Ascending aorta (tissue), 2 donors: ENCODE measurements at regions not wholly inside any gene's neighbourhood (a gene's known extent, or its start where the extent isn't known, plus 50 kb on each side); places are given as distances from the start of the nearest gene placed in this dataset.
"Not testable (repeated sequence)": the region's sequence is repeated elsewhere in the genome, so short reads cannot be mapped to it uniquely, and the experiment has no call there.

Source experiments
- DNase-seq, 2 donors: peaks; one replicate each; pipeline ENCODE4 v3.0.0-alpha.2; 2019; ENCODE audit warnings: low spot score in 2 of 2
- H3K27ac ChIP-seq, 2 donors: fragments of 200-600 bp; sonication (generic); one replicate each; pipeline ENCODE4 v1.5.1; 2016 to 2017; ENCODE audit warnings: mild to moderate bottlenecking in 1 of 2
- H3K27me3 ChIP-seq: fragments of 200-600 bp; sonication (generic); one replicate; pipeline ENCODE4 v1.5.1; 2017
- H3K36me3 ChIP-seq, 2 donors: fragments of 200-600 bp; sonication (generic); one replicate each; pipeline ENCODE4 v1.5.1; 2016
- H3K4me1 ChIP-seq, 2 donors: fragments of 200-600 bp; sonication (generic); one replicate each; pipeline ENCODE4 v1.5.1; 2016 to 2017; ENCODE audit warnings: mild to moderate bottlenecking in 1 of 2
- H3K4me3 ChIP-seq, 2 donors: fragments of 200-600 bp; sonication (generic); one replicate each; pipeline ENCODE4 v1.5.1; 2016 to 2017; ENCODE audit warnings: mild to moderate bottlenecking in 1 of 2
- H3K9me3 ChIP-seq, 2 donors: fragments of 200-600 bp; sonication (generic); one replicate each; pipeline ENCODE4 v1.5.1; 2016
- CTCF ChIP-seq, 3 experiments: fragments of 200-600 bp in 2 of 3; fragments of 450-650 bp in 1 of 3; sonication (generic) in 2 of 3; IDR thresholded peaks; one replicate each; pipeline ENCODE4 v1.5.1; 2016 to 2019; ENCODE audit warnings: antibody characterized with exemption in 3 of 3, mild to moderate bottlenecking in 1 of 3, moderate library complexity in 1 of 3
- intact Hi-C: fragments of 100-400 bp; cut with DNase I; formaldehyde crosslinking; loops from one replicate; pipeline ENCODE4 v1.15.1; 2023

- Histone ChIP-seq H3K27ac (no peak overlapping the region), H3K36me3 (no peaks in the 10 kb centered on the region), H3K4me3 (no peak overlapping the region), H3K4me1 (peaks cover 0 to 7% of the 10 kb centered on the region in 2 donors), H3K9me3 (no peaks in the 10 kb centered on the region), H3K27me3 (no peaks in the 10 kb centered on the region)
- TF ChIP-seq CTCF (IDR thresholded peaks at IDR 0.05): no peak
- intact Hi-C loops: no loop called here
- DNase-seq: no peak
Measured at GRCh38 chrX:68980906-68981616, 152.2 kb downstream of the EFNB1 start.

- H3K4me1 ChIP-seq: peaks cover 0 to 3% of the 10 kb centered on the region in 2 donors
- H3K36me3 ChIP-seq: no peaks in the 10 kb centered on the region
- no peak overlapping the region for H3K4me3 ChIP-seq
- no peak for TF ChIP-seq CTCF (IDR thresholded peaks at IDR 0.05)
- H3K27me3 ChIP-seq: no peaks in the 10 kb centered on the region
- DNase-seq: no peak
- peak overlapping the region; percentile 14 to 35 for H3K27ac ChIP-seq
- intact Hi-C loops: no loop called here
- H3K9me3 ChIP-seq: peaks cover 0 to 8% of the 10 kb centered on the region in 2 donors
Measured at GRCh38 chrX:68978655-68979054, 149.8 kb downstream of the EFNB1 start.

- peak in 1 of 2 donors; percentile 62 for DNase-seq
- intact Hi-C loops: no loop called here
- Histone ChIP-seq H3K36me3 (no peaks in the 10 kb centered on the region), H3K4me1 (no peaks in the 10 kb centered on the region), H3K27me3 (no peaks in the 10 kb centered on the region), H3K9me3 (peaks cover 0 to 8% of the 10 kb centered on the region in 2 donors), H3K27ac (peak overlapping the region; percentile 14 to 35), H3K4me3 (no peak overlapping the region)
- no peak for TF ChIP-seq CTCF (IDR thresholded peaks at IDR 0.05)
Measured at GRCh38 chrX:68978255-68978654, 149.4 kb downstream of the EFNB1 start.

- Histone ChIP-seq H3K4me1 (no peaks in the 10 kb centered on the region), H3K27ac (no peak overlapping the region), H3K27me3 (no peaks in the 10 kb centered on the region), H3K9me3 (peaks cover 0 to 14% of the 10 kb centered on the region in 2 donors), H3K4me3 (no peak overlapping the region), H3K36me3 (no peaks in the 10 kb centered on the region)
- intact Hi-C loops: no loop called here
- DNase-seq: no peak
- TF ChIP-seq CTCF (IDR thresholded peaks at IDR 0.05): no peak
Measured at GRCh38 chrX:68953331-68953730, 124.5 kb downstream of the EFNB1 start.

- H3K4me3 ChIP-seq, H3K4me1 ChIP-seq, H3K27me3 ChIP-seq, H3K27ac ChIP-seq, intact Hi-C loops, DNase-seq, H3K36me3 ChIP-seq: not testable (repeated sequence)
- peaks cover 0 to 14% of the 10 kb centered on the region in 2 donors for H3K9me3 ChIP-seq
Measured at GRCh38 chrX:68951942-68952619, 123.3 kb downstream of the EFNB1 start.

- DNase-seq: no peak
- Histone ChIP-seq H3K27me3 (no peaks in the 10 kb centered on the region), H3K4me3 (no peak overlapping the region), H3K4me1 (no peaks in the 10 kb centered on the region), H3K36me3 (no peaks in the 10 kb centered on the region), H3K27ac (no peak overlapping the region), H3K9me3 (peaks cover 0 to 14% of the 10 kb centered on the region in 2 donors)
- intact Hi-C loops: no loop called here
- TF ChIP-seq CTCF (IDR thresholded peaks at IDR 0.05): no peak
Measured at GRCh38 chrX:68950937-68951336, 122.1 kb downstream of the EFNB1 start.
